A549 (cell line): ENCODE measurements at regions not wholly inside any gene's neighbourhood (a gene's known extent, or its start where the extent isn't known, plus 50 kb on each side); places are given as distances from the start of the nearest gene placed in this dataset.

Experiments
- ATAC-seq, 2 experiments: fragments of 200-7000 bp in 1 of 2; fragments of >200 bp in 1 of 2; cut with Nextera tagmentation in 1 of 2; cut with Tn5 transposase in 1 of 2; 3 replicates each; pipeline versions ENCODE4 v1.8.0 to v1.9.1; 2018 to 2020; ENCODE audit warnings: mild to moderate bottlenecking in 1 of 2, moderate library complexity in 1 of 2
- CTCF ChIA-PET: fragments of 300-600 bp; sonication (Branson Sonifier 250); formaldehyde crosslinking; extraction: SDS; loops from one replicate; lab custom pipeline; 2021; ENCODE audit warnings: antibody characterized with exemption, inconsistent platforms; lab: Yijun Ruan, JAX
- POLR2A ChIA-PET: fragments of 350-600 bp; formaldehyde crosslinking; extraction: SDS; loops from one replicate; lab custom pipeline; 2021; ENCODE audit warnings: antibody characterized with exemption, inconsistent platforms; lab: Yijun Ruan, JAX
- DNase-seq, 2 experiments: peaks; one replicate each; pipeline versions ENCODE4 v3.0.0 to v3.0.0-alpha.2; 2011 to 2016; ENCODE audit warnings: low read depth in 1 of 2, low spot score in 1 of 2
- FAIRE-seq: peaks from 2 replicates; lab custom pipeline; 2011; peaks lifted over from hg19 to GRCh38; lab: Jason Lieb, UNC
- H3K27ac ChIP-seq, 2 experiments: fragments of >200 bp; sonication (Bioruptor Twin); formaldehyde crosslinking; 3 replicates each; pipeline ENCODE4 v1.5.1; 2016 to 2017
- H3K4me1 ChIP-seq: fragments of >200 bp; sonication (Bioruptor Twin); formaldehyde crosslinking; 3 replicates; pipeline ENCODE4 v1.6.1; 2016
- H3K4me2 ChIP-seq: fragments of >200 bp; sonication (Bioruptor Twin); formaldehyde crosslinking; 3 replicates; pipeline ENCODE4 v1.6.1; 2016
- H3K4me3 ChIP-seq: fragments of >200 bp; sonication (Bioruptor Twin); formaldehyde crosslinking; 3 replicates; pipeline ENCODE4 v1.5.1; 2016
- H3K9me3 ChIP-seq: fragments of >200 bp; sonication (Bioruptor Twin); formaldehyde crosslinking; 3 replicates; pipeline ENCODE4 v1.6.1; 2016
- BHLHE40 ChIP-seq: IDR thresholded peaks from 2 replicates; pipeline ENCODE4 v1.6.1; 2012; ENCODE audit warnings: low read depth, low read length, inconsistent platforms
- CBX8 ChIP-seq: fragments of 200-600 bp; sonication (generic); IDR thresholded peaks from 2 replicates; pipeline ENCODE4 v1.6.1; 2016
- CEBPB ChIP-seq, 2 experiments: fragments of >200 bp in 1 of 2; sonication (Bioruptor Twin) in 1 of 2; formaldehyde crosslinking in 1 of 2; IDR thresholded peaks; 2 replicates each; pipeline ENCODE4 v1.6.1; 2012 to 2016
- CHD2 ChIP-seq: fragments of 150-350 bp; IDR thresholded peaks from 2 replicates; pipeline ENCODE4 v1.6.1; 2014; ENCODE audit warnings: low read length; ENCODE audit not compliant: partially characterized antibody
- EHF ChIP-seq: fragments of 250-450 bp; sonication (Bioruptor Pico); IDR thresholded peaks from 2 replicates; pipeline ENCODE4 v1.5.0; 2020; ENCODE audit warnings: mild to moderate bottlenecking
- FOSB ChIP-seq: fragments of 250-450 bp; sonication (Bioruptor Pico); IDR thresholded peaks from 2 replicates; pipeline ENCODE4 v1.5.0; 2020; ENCODE audit warnings: mild to moderate bottlenecking, moderate library complexity
- FOSL2 ChIP-seq, 2 experiments: fragments of 450-650 bp in 1 of 2; fragments of >200 bp in 1 of 2; sonication (Bioruptor Twin) in 1 of 2; formaldehyde crosslinking; IDR thresholded peaks; 2 replicates each; pipeline versions ENCODE4 v1.5.0 to v1.6.1; 2016 to 2020; ENCODE audit warnings: mild to moderate bottlenecking in 1 of 2, moderate library complexity in 1 of 2
- JUN ChIP-seq, 2 experiments: fragments of >200 bp; sonication (Bioruptor Twin); formaldehyde crosslinking; IDR thresholded peaks; 2 replicates in 1 of 2; 3 replicates in 1 of 2; pipeline ENCODE4 v1.6.1; 2016 to 2017
- JUNB ChIP-seq: fragments of >200 bp; sonication (Bioruptor Twin); formaldehyde crosslinking; IDR thresholded peaks from 2 replicates; pipeline ENCODE4 v1.6.1; 2016
- KDM5A ChIP-seq: fragments of 200-600 bp; sonication (generic); IDR thresholded peaks from 2 replicates; pipeline ENCODE4 v1.6.1; 2016; ENCODE audit warnings: antibody characterized with exemption, mild to moderate bottlenecking
- MAZ ChIP-seq: fragments of 150-350 bp; IDR thresholded peaks from 2 replicates; pipeline ENCODE4 v1.6.1; 2014; ENCODE audit warnings: antibody characterized with exemption, low read depth, low read length, borderline replicate concordance
- NPAS2 ChIP-seq: fragments of 250-450 bp; sonication (Bioruptor Pico); IDR thresholded peaks from 2 replicates; pipeline ENCODE4 v1.8.0; 2022; ENCODE audit warnings: mild to moderate bottlenecking, moderate library complexity, borderline replicate concordance
- NR3C1 ChIP-seq: fragments of >200 bp; sonication (Bioruptor Twin); formaldehyde crosslinking; IDR thresholded peaks from 3 replicates; pipeline ENCODE4 v1.6.1; 2017
- PHF8 ChIP-seq: fragments of 200-600 bp; sonication (generic); IDR thresholded peaks from 2 replicates; pipeline ENCODE4 v1.6.1; 2016; ENCODE audit warnings: low read depth, mild to moderate bottlenecking, antibody characterized with exemption, moderate library complexity, borderline replicate concordance
- RCOR1 ChIP-seq: fragments of 150-350 bp; IDR thresholded peaks from 2 replicates; pipeline ENCODE4 v1.6.1; 2014; ENCODE audit warnings: antibody characterized with exemption, low read length, low read depth
- SMC3 ChIP-seq: fragments of >200 bp; sonication (Bioruptor Twin); formaldehyde crosslinking; IDR thresholded peaks from 3 replicates; pipeline ENCODE4 v1.6.1; 2018; ENCODE audit warnings: inconsistent platforms
- ZSCAN20 ChIP-seq: fragments of 250-450 bp; sonication (Bioruptor Pico); IDR thresholded peaks from 2 replicates; pipeline ENCODE4 v1.8.0; 2022; ENCODE audit warnings: mild to moderate bottlenecking, moderate library complexity
- WGBS: methylation state at CpG from one replicate; pipeline ENCODE4 v1.1.6; 2017; ENCODE audit errors: missing lambda C conversion rate; 5-methylcytosine and 5-hydroxymethylcytosine counted together
- TF ChIP-seq, protein P1 (sequence below): IDR thresholded peaks from 2 replicates; pipeline ENCODE4 v1.6.1; 2012
- TF ChIP-seq, protein P2 (sequence below): fragments of >200 bp; sonication (Bioruptor Twin); formaldehyde crosslinking; IDR thresholded peaks from 2 replicates; pipeline ENCODE4 v1.6.1; 2016
- TF ChIP-seq, protein P3 (sequence below): IDR thresholded peaks from 2 replicates; pipeline ENCODE4 v1.6.1; 2012
- TF ChIP-seq, protein P4 (sequence below): fragments of >200 bp; sonication (Bioruptor Twin); formaldehyde crosslinking; IDR thresholded peaks from 3 replicates; pipeline ENCODE4 v1.5.1; 2016

DNA sequence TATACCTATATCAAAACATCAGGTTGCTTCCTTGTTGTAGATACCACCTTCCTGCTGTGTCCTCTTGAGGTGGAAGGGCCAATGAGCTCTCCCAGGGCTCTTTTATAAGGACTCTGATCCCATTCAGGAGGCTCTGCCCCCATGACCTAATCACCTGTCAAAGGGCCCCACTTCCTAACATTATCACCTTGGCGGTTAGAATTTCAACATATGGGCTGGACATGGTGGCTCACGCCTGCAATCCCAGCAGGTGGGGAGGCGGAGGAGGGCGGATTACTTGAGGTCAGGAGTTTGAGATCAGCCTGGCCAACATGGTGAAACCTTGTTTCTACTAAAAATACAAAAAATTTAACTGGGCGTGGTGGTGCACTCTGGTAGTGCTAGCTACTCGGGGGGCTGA lies 86.4 kb downstream of the HAPSTR1 start:
- Histone ChIP-seq H3K9me3 (peaks cover 4% of the 10 kb centered on the region; the same call in 1 of the 3 replicates), H3K4me3 (no peak overlapping the region)
- TF ChIP-seq CBX8: no peak
- no peak for TF ChIP-seq CHD2
- TF ChIP-seq SMC3: no peak
- no peak for TF ChIP-seq NPAS2
- TF ChIP-seq, protein P1, sequence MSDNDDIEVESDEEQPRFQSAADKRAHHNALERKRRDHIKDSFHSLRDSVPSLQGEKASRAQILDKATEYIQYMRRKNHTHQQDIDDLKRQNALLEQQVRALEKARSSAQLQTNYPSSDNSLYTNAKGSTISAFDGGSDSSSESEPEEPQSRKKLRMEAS: no peak
- no peak for TF ChIP-seq ZSCAN20 (CRISPR knock-in tag)
- no peak for TF ChIP-seq FOSB (CRISPR knock-in tag)
- TF ChIP-seq RCOR1: no peak
- no peak for TF ChIP-seq NR3C1
- no peak for TF ChIP-seq PHF8
- TF ChIP-seq, protein P2, sequence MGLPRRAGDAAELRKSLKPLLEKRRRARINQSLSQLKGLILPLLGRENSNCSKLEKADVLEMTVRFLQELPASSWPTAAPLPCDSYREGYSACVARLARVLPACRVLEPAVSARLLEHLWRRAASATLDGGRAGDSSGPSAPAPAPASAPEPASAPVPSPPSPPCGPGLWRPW: no peak
- no peak for TF ChIP-seq JUNB
- TF ChIP-seq, protein P3, sequence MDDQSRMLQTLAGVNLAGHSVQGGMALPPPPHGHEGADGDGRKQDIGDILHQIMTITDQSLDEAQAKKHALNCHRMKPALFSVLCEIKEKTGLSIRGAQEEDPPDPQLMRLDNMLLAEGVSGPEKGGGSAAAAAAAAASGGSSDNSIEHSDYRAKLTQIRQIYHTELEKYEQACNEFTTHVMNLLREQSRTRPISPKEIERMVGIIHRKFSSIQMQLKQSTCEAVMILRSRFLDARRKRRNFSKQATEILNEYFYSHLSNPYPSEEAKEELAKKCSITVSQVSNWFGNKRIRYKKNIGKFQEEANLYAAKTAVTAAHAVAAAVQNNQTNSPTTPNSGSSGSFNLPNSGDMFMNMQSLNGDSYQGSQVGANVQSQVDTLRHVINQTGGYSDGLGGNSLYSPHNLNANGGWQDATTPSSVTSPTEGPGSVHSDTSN: no peak
- TF ChIP-seq CEBPB (IDR thresholded peaks at IDR 0.05): no peak
- TF ChIP-seq KDM5A: no peak
- no peak for TF ChIP-seq BHLHE40
- TF ChIP-seq, protein P4, sequence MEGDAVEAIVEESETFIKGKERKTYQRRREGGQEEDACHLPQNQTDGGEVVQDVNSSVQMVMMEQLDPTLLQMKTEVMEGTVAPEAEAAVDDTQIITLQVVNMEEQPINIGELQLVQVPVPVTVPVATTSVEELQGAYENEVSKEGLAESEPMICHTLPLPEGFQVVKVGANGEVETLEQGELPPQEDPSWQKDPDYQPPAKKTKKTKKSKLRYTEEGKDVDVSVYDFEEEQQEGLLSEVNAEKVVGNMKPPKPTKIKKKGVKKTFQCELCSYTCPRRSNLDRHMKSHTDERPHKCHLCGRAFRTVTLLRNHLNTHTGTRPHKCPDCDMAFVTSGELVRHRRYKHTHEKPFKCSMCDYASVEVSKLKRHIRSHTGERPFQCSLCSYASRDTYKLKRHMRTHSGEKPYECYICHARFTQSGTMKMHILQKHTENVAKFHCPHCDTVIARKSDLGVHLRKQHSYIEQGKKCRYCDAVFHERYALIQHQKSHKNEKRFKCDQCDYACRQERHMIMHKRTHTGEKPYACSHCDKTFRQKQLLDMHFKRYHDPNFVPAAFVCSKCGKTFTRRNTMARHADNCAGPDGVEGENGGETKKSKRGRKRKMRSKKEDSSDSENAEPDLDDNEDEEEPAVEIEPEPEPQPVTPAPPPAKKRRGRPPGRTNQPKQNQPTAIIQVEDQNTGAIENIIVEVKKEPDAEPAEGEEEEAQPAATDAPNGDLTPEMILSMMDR: no peak
- TF ChIP-seq EHF (CRISPR knock-in tag): no peak
- TF ChIP-seq FOSL2 (IDR thresholded peaks at IDR 0.05): no peak
- no peak for TF ChIP-seq FOSL2 (CRISPR knock-in tag; IDR thresholded peaks at IDR 0.05)
- TF ChIP-seq, all 56 proteins: peak for 0
- H3K4me1 ChIP-seq: no peaks in the 10 kb centered on the region
- no peak for DNase-seq
- WGBS: 38% methylated on average over 4 of the region's 6 CpGs
- H3K4me2 ChIP-seq: no peak overlapping the region
- ChIA-PET POLR2A (no interaction called here), CTCF (interaction anchor here (2.7 kb wide), 1 partner anchor 17 kb away, joined by 14 read pairs; no protein-coding TSS in a partner anchor)
- no peak for FAIRE-seq
- no peak overlapping the region for H3K27ac ChIP-seq
- no peak for ATAC-seq

DNA sequence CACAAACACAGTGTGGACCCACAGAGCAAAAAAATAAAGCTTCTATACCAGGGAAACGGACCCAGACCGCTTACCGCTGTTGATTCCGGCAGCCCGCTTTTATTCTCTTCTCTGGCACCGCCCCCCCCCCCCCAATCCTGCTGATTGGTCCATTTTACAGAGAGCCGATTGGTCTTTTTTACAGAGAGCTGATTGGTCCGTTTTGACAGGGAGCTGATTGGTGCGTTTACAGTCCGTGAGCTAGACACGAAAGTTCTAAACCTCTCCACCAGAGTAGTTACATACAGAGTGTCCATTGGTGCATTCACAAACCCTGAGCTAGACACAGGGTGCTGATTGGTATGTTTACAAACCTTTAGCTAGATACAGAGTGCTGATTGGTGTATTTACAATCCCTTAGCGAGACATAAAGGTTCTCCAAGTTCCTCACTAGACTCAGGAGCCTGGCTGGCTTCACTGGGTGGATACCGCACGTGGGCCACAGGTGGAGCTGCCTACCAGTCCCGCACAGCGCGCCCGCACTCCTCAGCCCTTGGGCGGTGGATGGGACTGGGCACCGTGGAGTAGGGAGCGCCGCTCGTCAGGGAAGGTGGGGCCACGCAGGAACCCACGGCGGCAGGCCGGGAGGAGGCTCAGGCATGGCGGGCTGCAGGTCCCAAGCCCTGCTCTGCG lies 92.4 kb downstream of the HAPSTR1 start:
- TF ChIP-seq EHF (CRISPR knock-in tag) (no peak), MAZ (no peak), KDM5A (no peak), RCOR1 (no peak), JUN (IDR thresholded peaks at IDR 0.05) (no peak)
- TF ChIP-seq, protein P2: no peak
- TF ChIP-seq, protein P3: no peak
- DNase-seq (no peak), ATAC-seq (peak in 1 of 2 experiments; percentile 22; a peak in 1 of 6 replicates), FAIRE-seq (no peak)
- CTCF ChIA-PET: interaction anchor here (1.3 kb wide), 1 partner anchor 997 kb away, joined by 3 read pairs; no protein-coding TSS in a partner anchor
- Histone ChIP-seq H3K27ac (no peak overlapping the region), H3K4me1 (no peaks in the 10 kb centered on the region), H3K4me3 (no peak overlapping the region), H3K9me3 (no peaks in the 10 kb centered on the region), H3K4me2 (no peak overlapping the region)
- 67% methylated on average over 19 of the region's 29 CpGs for WGBS
- POLR2A ChIA-PET: no interaction called here
